Osteoblast (primary cell): ENCODE measurements at regions not wholly inside any gene's neighbourhood (a gene's known extent, or its start where the extent isn't known, plus 50 kb on each side); places are given as distances from the start of the nearest gene placed in this dataset.
A peak's percentile ranks its signal among the peaks of the same experiment; 100 is the strongest.

ENCODE experiments used
- DNase-seq: peaks from one replicate; pipeline ENCODE4 v3.0.0; 2011; ENCODE audit warnings: low spot score, mixed read lengths; ENCODE audit not compliant: insufficient read length; ENCODE audit errors: missing footprints
- H2AFZ ChIP-seq: 2 replicates; pipeline ENCODE4 v1.6.0; 2011; ENCODE audit warnings: mild to moderate bottlenecking, low read length
- H3K27ac ChIP-seq: 2 replicates; pipeline ENCODE4 v1.5.1; 2011; ENCODE audit warnings: mild to moderate bottlenecking, low read depth, low read length, moderate library complexity
- H3K27me3 ChIP-seq: 2 replicates; pipeline ENCODE4 v1.6.0; 2012; ENCODE audit warnings: mild to moderate bottlenecking, control low read depth, inconsistent platforms, low read length, moderate library complexity; ENCODE audit not compliant: insufficient read depth
- H3K36me3 ChIP-seq: 2 replicates; pipeline ENCODE4 v1.5.1; 2011; ENCODE audit warnings: mild to moderate bottlenecking, low read length, control low read depth, moderate library complexity; ENCODE audit not compliant: insufficient read depth
- H3K4me1 ChIP-seq: 2 replicates; pipeline ENCODE4 v1.5.1; 2011; ENCODE audit warnings: mild to moderate bottlenecking, low read length, control low read depth, moderate library complexity; ENCODE audit not compliant: insufficient read depth
- H3K4me2 ChIP-seq: 2 replicates; pipeline ENCODE4 v1.6.0; 2011; ENCODE audit warnings: mild to moderate bottlenecking, low read length; ENCODE audit not compliant: insufficient read depth
- H3K4me3 ChIP-seq: fragments of 200-600 bp; sonication (generic); 3 replicates; pipeline ENCODE4 v1.5.1; 2012; ENCODE audit warnings: mild to moderate bottlenecking, low read length, inconsistent platforms; ENCODE audit not compliant: insufficient read depth
- H3K79me2 ChIP-seq: 2 replicates; pipeline ENCODE4 v1.6.0; 2012; ENCODE audit warnings: mild to moderate bottlenecking, low read length, control low read depth, inconsistent platforms; ENCODE audit not compliant: insufficient read depth
- H3K9me3 ChIP-seq: 2 replicates; pipeline ENCODE4 v1.5.1; 2011; ENCODE audit warnings: low read depth, low read length, control low read depth
- H4K20me1 ChIP-seq: 2 replicates; pipeline ENCODE4 v1.6.0; 2012; ENCODE audit warnings: mild to moderate bottlenecking, low read length, control low read depth; ENCODE audit not compliant: insufficient read depth
- CTCF ChIP-seq: IDR thresholded peaks from 2 replicates; pipeline ENCODE4 v1.5.1; 2011; ENCODE audit warnings: mild to moderate bottlenecking, low read depth, low read length, moderate library complexity; ENCODE audit errors: extremely low read depth

GRCh38 chr2:18435426-18436037, 124.9 kb downstream of the RDH14 start:
- H3K9me3 ChIP-seq: no peaks in the 10 kb centered on the region
- no peaks in the 10 kb centered on the region for H4K20me1 ChIP-seq
- no peak overlapping the region for H2AFZ ChIP-seq
- H3K4me2 ChIP-seq: no peak overlapping the region
- no peak overlapping the region for H3K27ac ChIP-seq
- H3K79me2 ChIP-seq: no peaks in the 10 kb centered on the region
- H3K4me1 ChIP-seq: peaks cover 23% of the 10 kb centered on the region
- TF ChIP-seq CTCF: peak; percentile 69
- no peaks in the 10 kb centered on the region for H3K36me3 ChIP-seq
- H3K4me3 ChIP-seq: no peak overlapping the region
- peak; percentile 19 for DNase-seq
- no peaks in the 10 kb centered on the region for H3K27me3 ChIP-seq

GRCh38 chr2:18433872-18434271, 126.6 kb downstream of the RDH14 start:
- TF ChIP-seq CTCF: no peak
- H3K4me3 ChIP-seq: no peak overlapping the region
- H3K9me3 ChIP-seq: no peaks in the 10 kb centered on the region
- no peak for DNase-seq
- H4K20me1 ChIP-seq: no peaks in the 10 kb centered on the region
- no peaks in the 10 kb centered on the region for H3K79me2 ChIP-seq
- H3K27ac ChIP-seq: no peak overlapping the region
- peaks cover 11% of the 10 kb centered on the region for H3K4me1 ChIP-seq
- H3K27me3 ChIP-seq: no peaks in the 10 kb centered on the region
- no peak overlapping the region for H3K4me2 ChIP-seq
- H2AFZ ChIP-seq: no peak overlapping the region
- H3K36me3 ChIP-seq: no peaks in the 10 kb centered on the region

GRCh38 chr2:18432999-18433398, 127.5 kb downstream of the RDH14 start:
- no peaks in the 10 kb centered on the region for H3K27me3 ChIP-seq
- no peaks in the 10 kb centered on the region for H3K9me3 ChIP-seq
- no peaks in the 10 kb centered on the region for H3K36me3 ChIP-seq
- H3K79me2 ChIP-seq: no peaks in the 10 kb centered on the region
- no peak overlapping the region for H3K4me2 ChIP-seq
- H3K4me3 ChIP-seq: no peak overlapping the region
- DNase-seq: no peak
- H3K4me1 ChIP-seq: peaks cover 11% of the 10 kb centered on the region
- H4K20me1 ChIP-seq: no peaks in the 10 kb centered on the region
- peak overlapping the region; percentile 69 for H2AFZ ChIP-seq
- no peak for TF ChIP-seq CTCF
- H3K27ac ChIP-seq: no peak overlapping the region

DNA sequence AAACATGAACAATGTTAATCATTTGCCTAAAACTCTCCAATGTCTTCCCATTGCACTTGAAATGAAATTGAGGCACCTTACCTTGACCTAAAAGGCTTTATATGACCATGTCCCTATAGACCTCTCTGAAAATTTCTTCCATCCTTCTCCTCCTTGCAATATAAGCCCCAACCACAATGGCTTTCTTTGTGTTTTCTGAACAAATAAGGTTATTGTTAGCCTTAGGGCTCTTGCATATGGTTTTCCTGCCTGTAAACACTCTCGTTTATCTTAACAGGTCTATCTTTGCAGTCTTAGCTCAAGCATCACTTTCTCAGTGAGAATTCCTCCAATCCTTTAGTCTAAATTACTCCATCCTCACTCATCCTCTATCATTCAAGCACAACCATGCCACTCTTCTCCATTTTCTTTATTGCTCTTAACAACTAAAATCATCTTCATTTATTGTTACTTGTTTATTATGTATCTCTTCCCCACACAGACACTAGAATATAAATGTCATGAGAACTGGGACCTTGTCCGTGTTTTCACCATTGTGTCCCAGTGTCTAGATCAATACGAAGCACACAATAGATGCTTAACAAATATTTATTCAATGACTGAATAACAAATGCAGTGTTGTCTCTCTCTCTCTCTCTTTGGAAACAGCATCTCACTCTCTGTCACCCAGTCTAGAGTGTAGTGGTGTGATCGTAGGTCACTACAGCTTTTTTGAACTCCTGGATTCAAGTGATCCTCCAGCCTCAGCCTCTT, 129.3 kb downstream of the RDH14 start:
- Histone ChIP-seq H2AFZ (no peak overlapping the region), H3K79me2 (no peaks in the 10 kb centered on the region), H3K4me2 (no peak overlapping the region), H3K4me3 (no peak overlapping the region), H3K4me1 (peaks cover 3% of the 10 kb centered on the region), H3K27ac (no peak overlapping the region), H3K36me3 (no peaks in the 10 kb centered on the region), H4K20me1 (no peaks in the 10 kb centered on the region), H3K27me3 (no peaks in the 10 kb centered on the region), H3K9me3 (no peaks in the 10 kb centered on the region)
- TF ChIP-seq CTCF: no peak
- DNase-seq: no peak
